Panc1 (cell line): ENCODE measurements at regions not wholly inside any gene's neighbourhood (a gene's known extent, or its start where the extent isn't known, plus 50 kb on each side); places are given as distances from the start of the nearest gene placed in this dataset.
"Not testable (repeated sequence)": the region's sequence is repeated elsewhere in the genome, so short reads cannot be mapped to it uniquely, and the experiment has no call there.

ENCODE experiments used
- ATAC-seq: fragments of 200-7000 bp; cut with Tn5 transposase; 2 replicates; pipeline ENCODE4 v1.9.1; 2020; ENCODE audit warnings: mild to moderate bottlenecking, moderate library complexity
- BruUV-seq: library from RNA; stranded (reverse); fragments of 400-500 nt; replicated peaks from 2 replicates; lab custom pipeline; 2021; lab: Mats Ljungman, UMichigan
- CTCF ChIA-PET: fragments of 300-600 bp; sonication (Branson Sonifier 250); formaldehyde crosslinking; loops from one replicate; lab custom pipeline; 2022; ENCODE audit warnings: antibody characterized with exemption; lab: Charles Lee
- POLR2A ChIA-PET: fragments of 300-600 bp; sonication (Branson Sonifier 250); formaldehyde crosslinking; loops from one replicate; lab custom pipeline; 2022; ENCODE audit warnings: antibody characterized with exemption; lab: Charles Lee
- DNase-seq: peaks from one replicate; pipeline ENCODE4 v3.0.0-alpha.2; 2010; ENCODE audit warnings: low read depth, low spot score
- H3K27ac ChIP-seq: 2 replicates; pipeline ENCODE4 v1.5.1; 2011; ENCODE audit warnings: mild to moderate bottlenecking, low read length, inconsistent platforms
- H3K27me3 ChIP-seq: fragments of 200-500 bp; sonication (Bioruptor generic); 2 replicates; pipeline ENCODE4 v1.6.0; 2014; ENCODE audit warnings: low read length, inconsistent platforms; ENCODE audit not compliant: control insufficient read depth, insufficient read depth
- H3K36me3 ChIP-seq: fragments of 200-500 bp; sonication (Bioruptor generic); 2 replicates; pipeline ENCODE4 v1.5.1; 2014; ENCODE audit warnings: inconsistent platforms, mild to moderate bottlenecking, low read length, moderate library complexity; ENCODE audit not compliant: control insufficient read depth, insufficient read depth
- H3K4me1 ChIP-seq: 2 replicates; pipeline ENCODE4 v1.5.1; 2011; ENCODE audit warnings: inconsistent platforms, mild to moderate bottlenecking, low read length, moderate library complexity; ENCODE audit not compliant: control insufficient read depth, insufficient read depth
- H3K4me3 ChIP-seq, 2 experiments: 2 replicates each; pipeline ENCODE4 v1.5.1; 2011 to 2012; ENCODE audit warnings: low read depth in 2 of 2, low read length in 2 of 2, mild to moderate bottlenecking in 2 of 2, inconsistent platforms in 1 of 2, moderate library complexity in 1 of 2
- H3K9me3 ChIP-seq: fragments of 200-500 bp; sonication (Bioruptor generic); 2 replicates; pipeline ENCODE4 v1.5.1; 2014; ENCODE audit warnings: low read depth, mild to moderate bottlenecking, inconsistent platforms, low read length, moderate library complexity; ENCODE audit not compliant: control insufficient read depth, insufficient read depth
- CTCF ChIP-seq: fragments of 450-650 bp; IDR thresholded peaks from 2 replicates; pipeline ENCODE4 v1.5.1; 2017; ENCODE audit warnings: mild to moderate bottlenecking
- POLR2AphosphoS5 ChIP-seq: IDR thresholded peaks from 2 replicates; pipeline ENCODE4 v1.6.1; 2012; ENCODE audit warnings: mild to moderate bottlenecking, low read depth, low read length, moderate library complexity
- REST ChIP-seq, 2 experiments: IDR thresholded peaks; 2 replicates each; pipeline ENCODE4 v1.6.1; 2011 to 2012; ENCODE audit warnings: low read depth in 2 of 2, control low read depth in 1 of 2, low read length in 1 of 2, mild to moderate bottlenecking in 1 of 2, moderate library complexity in 1 of 2; ENCODE audit not compliant: insufficient read depth in 1 of 2
- SIN3A ChIP-seq: IDR thresholded peaks from 2 replicates; pipeline ENCODE4 v1.6.1; 2012; ENCODE audit warnings: low read depth, mild to moderate bottlenecking, low read length, moderate library complexity, borderline replicate concordance; ENCODE audit not compliant: insufficient read depth
- TCF7L2 ChIP-seq: IDR thresholded peaks from 2 replicates; pipeline ENCODE4 v1.6.1; 2011; ENCODE audit warnings: mild to moderate bottlenecking, low read depth, low read length, inconsistent platforms
- in situ Hi-C: cut with HindIII; loops from 2 replicates; pipeline ENCODE4 v1.10.0; 2016; ENCODE audit warnings: low sequenced_read_pairs, low pct_unique_long_range_greater_than_20kb
- intact Hi-C: fragments of 100-400 bp; cut with micrococcal nuclease; formaldehyde crosslinking; loops from one replicate; pipeline ENCODE4 v1.10.0; 2022; ENCODE audit not compliant: unreplicated experiment

- Histone ChIP-seq H3K36me3 (no peaks in the 10 kb centered on the region), H3K9me3 (no peaks in the 10 kb centered on the region), H3K27ac (no peak overlapping the region), H3K4me3 (no peak overlapping the region), H3K27me3 (no peaks in the 10 kb centered on the region), H3K4me1 (no peaks in the 10 kb centered on the region)
- ATAC-seq (no peak), DNase-seq (no peak)
- POLR2A ChIA-PET: no interaction called here
- CTCF ChIA-PET: no interaction called here
- in situ Hi-C loops: no loop called here
- no TSS peak for BruUV-seq
- intact Hi-C loops: no loop called here
- no peak for TF ChIP-seq SIN3A
- TF ChIP-seq CTCF: peak; percentile 30; the same call in 1 of the 2 replicates
These were observed 155.3 kb downstream of the KCNRG start for GRCh38 chr13:50170447-50171037.

GRCh38 chr13:50171590-50172282 is 156.5 kb downstream of the KCNRG start:
- no peaks in the 10 kb centered on the region for H3K36me3 ChIP-seq
- ATAC-seq (no peak), DNase-seq (no peak)
- ChIA-PET CTCF (interaction anchor here (0.5 kb wide), 1 partner anchor 40 kb away, joined by 3 read pairs; no protein-coding TSS in a partner anchor), POLR2A (interaction anchor here (1.0 kb wide), 1 partner anchor 95 kb away, joined by 3 read pairs; no protein-coding TSS in a partner anchor)
- intact Hi-C loops: no loop called here
- BruUV-seq: no TSS peak
- H3K27me3 ChIP-seq: no peaks in the 10 kb centered on the region
- H3K4me1 ChIP-seq: no peaks in the 10 kb centered on the region
- TF ChIP-seq CTCF (no peak), POLR2AphosphoS5 (no peak), REST (IDR thresholded peaks at IDR 0.05; ENCODE audit: insufficient read depth in 1 of 2, low read depth in 2 of 2, low read length in 1 of 2) (no peak), TCF7L2 (no peak), SIN3A (no peak)
- H3K4me3 ChIP-seq: no peak overlapping the region
- in situ Hi-C loops: no loop called here
- peak overlapping the region; percentile 48; the same call in 1 of the 2 replicates for H3K27ac ChIP-seq
- H3K9me3 ChIP-seq: no peaks in the 10 kb centered on the region

- H3K36me3 ChIP-seq, intact Hi-C loops, in situ Hi-C loops, CTCF ChIA-PET, H3K4me3 ChIP-seq, ATAC-seq, H3K4me1 ChIP-seq, H3K27me3 ChIP-seq, H3K9me3 ChIP-seq, DNase-seq, POLR2A ChIA-PET, BruUV-seq, H3K27ac ChIP-seq: not testable (repeated sequence)
These were observed 157.8 kb downstream of the KCNRG start for GRCh38 chr13:50173045-50173444.
